HG02852 (cell line): ENCODE measurements at regions not wholly inside any gene's neighbourhood (a gene's known extent, or its start where the extent isn't known, plus 50 kb on each side); places are given as distances from the start of the nearest gene placed in this dataset.

ENCODE experiments used
- ATAC-seq: cut with Tn5 transposase; IDR thresholded peaks from one replicate; pipeline ENCODE4 v1.9.1; 2021; ENCODE audit warnings: mild to moderate bottlenecking, moderate library complexity; ENCODE audit not compliant: unreplicated experiment

DNA sequence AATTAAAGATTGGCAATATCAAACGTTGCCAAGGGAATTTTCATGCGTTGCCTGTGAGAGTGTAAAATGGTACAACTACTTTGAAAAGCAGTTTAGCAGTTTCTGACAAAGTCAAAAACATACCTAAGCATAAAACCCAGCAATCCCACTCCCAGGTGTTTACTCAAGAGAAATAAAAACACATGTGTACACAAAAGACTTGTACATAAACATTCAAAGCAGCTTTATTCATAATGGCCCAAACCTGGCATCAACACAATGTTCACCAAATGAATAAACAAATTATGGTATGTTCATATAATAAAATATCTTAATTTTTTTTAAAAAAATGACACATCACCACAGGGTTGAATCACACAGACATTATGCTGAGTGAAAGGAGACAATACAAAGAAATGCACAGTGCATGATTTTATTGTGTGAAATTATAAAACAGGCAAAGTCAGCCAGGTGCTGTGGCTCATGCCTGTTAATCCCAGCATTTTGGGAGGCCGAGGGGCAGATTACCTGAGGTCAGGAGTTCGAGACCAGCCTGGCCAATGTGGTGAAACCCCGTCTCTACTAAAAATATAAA lies 240.4 kb upstream of the MARCKS start:
- no peak for ATAC-seq

DNA sequence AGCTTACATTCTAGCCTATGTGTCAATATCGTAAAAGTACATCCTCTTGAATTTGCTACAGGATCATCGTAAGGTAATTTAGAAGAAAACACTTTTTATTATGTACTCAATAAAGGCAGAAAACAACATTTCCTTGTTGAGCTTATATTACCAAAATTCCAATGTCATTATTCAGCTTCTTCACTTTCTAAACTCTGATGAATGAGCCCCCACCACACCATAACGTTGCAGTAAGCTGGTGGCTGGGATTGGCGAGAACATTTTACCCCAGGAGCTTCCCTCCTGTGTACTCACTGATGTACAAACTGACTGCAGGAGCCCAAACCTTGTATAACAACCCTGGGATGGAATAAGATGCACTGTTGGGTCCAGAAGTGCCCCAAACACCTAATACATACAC lies 238.1 kb upstream of the MARCKS start:
- no peak for ATAC-seq

DNA sequence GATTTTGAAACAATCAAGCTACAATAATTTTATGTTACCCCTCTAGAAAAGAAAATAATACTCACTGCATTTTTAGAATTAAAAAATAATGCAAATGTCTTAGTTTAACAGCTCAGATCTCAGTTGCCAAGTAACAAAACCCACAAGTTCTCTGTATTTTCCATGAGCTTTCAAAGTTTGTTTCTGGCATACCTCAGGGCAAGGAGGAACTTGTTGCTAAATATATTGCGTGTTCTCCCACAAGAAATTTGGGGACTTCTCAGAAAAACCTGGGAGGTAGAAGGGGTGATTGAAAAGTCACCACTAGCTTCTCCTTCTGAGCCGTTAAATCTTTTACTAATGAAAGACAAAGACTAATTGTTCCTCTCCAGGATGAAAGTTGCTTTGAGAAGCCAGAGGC lies 236.8 kb upstream of the MARCKS start:
- ATAC-seq, result no peak

GRCh38 chr6:113622254-113622653 lies 234.9 kb upstream of the MARCKS start:
- no peak for ATAC-seq

GRCh38 chr6:113623129-113623528 lies 234.0 kb upstream of the MARCKS start:
- ATAC-seq, result no peak

DNA sequence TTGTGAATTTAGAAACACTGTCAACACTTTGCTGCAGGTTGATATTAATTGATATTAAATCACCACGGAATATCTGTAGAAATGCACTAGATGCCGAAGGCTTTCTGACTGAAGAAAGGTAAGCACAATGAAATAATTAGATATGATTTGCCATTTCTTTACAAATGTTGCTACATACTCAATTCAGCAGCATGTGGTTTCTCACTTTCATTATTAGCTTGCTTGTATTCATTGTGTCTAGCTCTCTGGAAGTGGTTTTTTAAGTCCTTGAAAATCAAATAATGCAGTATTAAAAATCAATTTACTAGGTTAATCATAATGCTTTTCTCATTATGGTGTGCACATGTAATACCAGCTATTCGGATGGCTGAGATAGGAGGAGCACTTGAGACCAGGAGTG lies 231.3 kb upstream of the MARCKS start:
- peak; percentile 42 for ATAC-seq

DNA sequence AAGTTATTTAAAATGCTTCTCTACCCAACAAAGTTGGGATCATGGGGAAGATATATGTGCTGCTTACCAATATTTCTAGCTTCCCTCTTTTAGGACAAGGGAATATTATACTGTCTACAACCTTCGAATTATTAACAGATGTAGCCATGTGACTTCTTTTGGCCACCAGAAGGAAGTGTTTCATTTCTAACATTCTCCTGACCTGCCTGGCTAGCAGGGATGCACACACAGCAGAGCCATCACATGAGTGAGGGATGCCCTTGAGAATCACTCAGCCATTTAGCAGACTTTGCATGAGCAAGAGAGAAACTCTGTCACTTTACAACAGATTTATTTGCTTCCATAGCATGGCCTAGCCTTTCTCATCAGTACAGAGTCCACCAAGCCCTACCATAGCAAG lies 230.7 kb upstream of the MARCKS start:
- peak; percentile 21 for ATAC-seq

- ATAC-seq, result peak; percentile 21
Measured at GRCh38 chr6:113627480-113627879, 229.7 kb upstream of the MARCKS start.

DNA sequence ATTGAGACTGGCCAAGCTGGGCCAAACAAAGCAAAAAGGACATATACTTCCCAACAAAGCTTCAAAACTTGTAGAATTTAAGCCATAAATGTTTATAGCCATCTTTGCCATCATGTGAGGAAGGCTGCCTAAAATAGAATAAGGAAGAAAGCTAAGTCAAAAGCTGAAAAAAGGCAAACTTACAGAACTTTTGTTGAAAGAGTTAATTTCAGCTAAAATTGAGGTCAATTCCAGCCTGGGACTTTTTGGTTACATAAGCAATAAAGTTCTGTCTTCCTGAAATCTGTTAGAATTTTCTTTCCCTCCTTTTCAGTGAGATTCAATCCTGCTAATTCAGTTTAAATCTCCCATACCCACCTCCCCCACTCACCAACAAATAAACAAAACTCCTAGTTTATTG lies 227.9 kb upstream of the MARCKS start:
- ATAC-seq, result no peak

GRCh38 chr6:113629975-113630737 lies 227.0 kb upstream of the MARCKS start:
- no peak for ATAC-seq

GRCh38 chr6:113630738-113631535 lies 226.2 kb upstream of the MARCKS start:
- peak; percentile 61 for ATAC-seq

- no peak for ATAC-seq
Measured at GRCh38 chr6:113631666-113632065, 225.5 kb upstream of the MARCKS start.

DNA sequence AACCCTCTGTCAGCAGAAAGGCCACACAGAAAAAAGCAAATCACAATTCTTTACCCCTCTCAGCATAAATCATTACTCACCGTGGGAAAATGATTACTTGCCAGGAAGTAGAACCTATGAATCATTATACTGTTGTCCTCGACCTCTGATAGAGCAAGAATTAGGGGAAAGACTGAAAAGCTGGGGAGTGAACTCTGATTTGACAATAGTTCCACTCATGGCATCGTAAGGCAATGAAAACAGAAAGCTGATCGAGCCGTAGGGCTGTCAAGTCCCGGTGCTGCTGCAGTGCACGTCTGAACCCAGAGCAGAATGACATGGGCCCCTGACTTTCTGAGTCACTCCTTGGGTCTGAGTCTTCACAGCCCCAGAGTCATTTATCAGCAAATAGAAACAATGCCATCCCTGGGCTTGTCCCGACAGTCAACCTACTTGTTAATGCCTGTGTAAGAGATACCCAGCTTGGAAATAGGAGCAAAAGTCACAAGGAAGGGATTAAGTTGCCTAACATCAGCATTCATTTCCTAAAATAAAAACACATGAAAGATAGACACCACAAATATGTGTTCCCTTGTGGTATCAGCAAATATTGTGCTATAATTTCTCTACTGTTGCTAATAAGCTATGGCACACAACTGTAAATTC lies 224.8 kb upstream of the MARCKS start:
- peak; percentile 27 for ATAC-seq

GRCh38 chr6:113633638-113634037 lies 223.5 kb upstream of the MARCKS start:
- no peak for ATAC-seq

GRCh38 chr6:113634352-113635163 lies 222.6 kb upstream of the MARCKS start:
- ATAC-seq, result peak; percentile 27

DNA sequence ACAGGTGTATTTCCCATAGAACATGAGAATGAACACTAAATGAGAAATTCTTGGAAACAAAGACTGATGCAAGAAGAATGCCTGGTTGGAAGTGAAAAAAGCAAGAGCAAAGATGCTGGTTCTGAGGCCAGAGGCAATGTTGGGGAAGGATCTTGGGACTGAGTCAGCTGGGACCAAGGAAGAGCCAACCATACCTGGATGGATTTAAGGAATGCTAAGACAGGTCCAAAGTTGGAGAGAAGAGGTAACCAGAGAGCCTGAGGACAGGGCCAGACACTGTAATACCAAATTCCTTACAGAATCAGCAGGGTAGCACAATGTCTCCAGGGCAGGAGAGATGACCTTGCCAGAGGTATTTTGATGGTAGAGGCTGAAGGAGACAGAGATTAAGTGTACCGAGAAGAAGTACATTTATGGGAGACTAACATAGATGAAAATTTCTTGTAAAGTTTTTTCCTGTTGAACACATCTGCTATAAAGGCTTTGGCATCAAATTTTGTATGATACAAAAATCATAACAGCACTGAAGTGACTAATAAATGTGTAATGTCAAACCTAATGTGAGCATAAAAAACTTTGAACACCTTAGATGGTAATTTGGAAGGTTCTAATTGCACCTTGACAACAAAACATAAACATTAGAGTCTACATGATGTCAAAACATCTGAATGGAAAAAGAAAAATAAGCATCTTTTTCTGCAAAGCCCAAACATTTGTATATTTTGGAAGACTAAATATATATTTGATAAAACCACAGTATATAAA lies 221.7 kb upstream of the MARCKS start:
- no peak for ATAC-seq

- ATAC-seq, result no peak
Measured at GRCh38 chr6:113636357-113636824, 220.8 kb upstream of the MARCKS start.

DNA sequence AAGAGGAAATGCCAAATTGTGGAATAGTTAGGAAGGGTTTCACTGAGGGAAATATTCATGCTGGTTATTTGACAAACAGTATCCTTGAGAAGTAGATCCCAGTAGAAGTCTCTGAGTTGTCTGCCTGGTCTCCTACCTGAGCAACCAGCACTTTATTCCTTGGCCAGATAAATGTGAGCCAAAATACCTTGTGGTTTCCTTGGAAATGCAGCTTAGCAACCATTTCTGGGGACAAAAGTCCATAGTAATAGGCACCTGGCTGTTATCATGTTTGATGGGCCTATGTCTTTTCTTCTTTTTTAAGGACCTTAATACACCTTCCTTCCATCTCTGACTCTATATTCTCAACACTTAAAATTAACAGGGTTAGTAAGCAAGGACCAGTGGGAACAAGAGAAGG lies 217.1 kb upstream of the MARCKS start:
- no peak for ATAC-seq

GRCh38 chr6:113642001-113642713 lies 215.0 kb upstream of the MARCKS start:
- ATAC-seq, result no peak
